ENCODE measurements at regions not wholly inside any gene's neighbourhood (a gene's known extent, or its start where the extent isn't known, plus 50 kb on each side); places are given as distances from the start of the nearest gene placed in this dataset.

DNA sequence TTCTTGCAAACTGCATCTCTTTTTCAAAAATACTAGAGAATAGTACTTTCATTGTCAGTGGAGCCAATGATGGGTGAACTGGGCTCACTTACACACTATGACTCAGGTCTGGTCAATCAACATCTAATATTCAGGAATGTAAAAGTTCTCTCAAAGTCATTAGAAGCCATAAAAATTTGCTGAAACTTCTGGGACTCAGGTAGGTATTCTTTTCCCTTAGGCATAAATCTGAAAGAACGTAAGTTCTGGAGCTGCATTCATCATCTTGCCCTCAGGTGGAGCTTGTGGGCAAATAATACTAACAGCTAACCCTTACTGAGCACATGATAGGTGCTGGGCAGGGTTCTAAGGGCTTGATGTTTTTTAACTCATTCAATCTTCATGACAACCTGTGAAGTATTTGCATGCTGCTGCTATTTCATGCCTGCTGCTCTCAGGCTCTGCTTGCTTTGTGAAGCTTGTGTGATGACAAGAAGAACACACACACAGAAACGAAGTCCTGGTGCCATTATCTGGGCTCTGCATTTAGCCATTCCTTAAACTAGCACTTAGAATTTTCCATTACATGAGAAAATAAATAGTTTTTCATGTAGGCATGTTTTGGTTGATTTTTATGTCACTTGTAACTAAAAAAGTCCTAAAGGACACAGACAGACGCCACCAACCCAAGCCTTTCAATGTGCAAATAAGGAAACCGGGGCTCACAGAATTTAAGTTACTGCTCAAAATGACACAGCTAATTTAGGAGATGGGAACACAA lies 394.2 kb upstream of the LYPLAL1 start:
- no peak for DNase-seq

DNA sequence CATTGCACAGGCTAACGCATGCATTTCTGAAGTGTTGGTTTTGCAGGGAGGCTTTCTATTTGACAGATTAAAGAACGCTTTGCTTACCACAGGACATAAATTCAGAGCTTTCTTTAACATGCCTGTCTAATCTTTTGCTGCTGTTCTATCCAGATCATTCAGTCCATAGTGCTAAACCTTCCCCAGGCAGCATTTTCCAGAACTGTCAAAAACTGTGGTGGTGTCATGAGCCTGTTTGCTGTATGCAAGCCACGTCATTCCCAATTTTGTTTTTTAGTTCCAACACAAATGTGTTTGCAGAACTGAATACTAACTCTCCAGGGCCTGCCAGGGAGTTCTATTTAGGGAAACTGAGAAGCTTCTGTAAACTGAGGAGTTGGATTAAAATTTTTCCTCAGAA lies 390.5 kb upstream of the LYPLAL1 start:
- DNase-seq: no peak

DNA sequence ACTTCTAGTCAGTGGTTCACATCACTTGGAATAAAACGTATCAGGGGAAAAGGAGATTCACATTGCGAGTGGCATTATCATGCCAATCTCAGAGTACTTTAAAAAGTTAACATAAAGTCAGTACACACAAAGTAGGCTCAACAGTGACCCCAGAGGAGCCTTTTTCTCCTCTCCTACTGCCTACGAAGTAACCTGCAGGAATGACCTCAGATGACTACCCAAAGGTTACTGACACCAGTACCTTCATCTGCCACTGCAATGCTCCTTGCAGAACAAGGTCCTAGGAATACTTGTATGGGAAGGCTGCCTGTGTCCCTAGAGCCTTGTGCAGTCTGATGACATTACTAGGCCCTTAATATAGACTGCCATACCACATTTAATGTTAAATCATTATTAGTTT lies 389.8 kb upstream of the LYPLAL1 start:
- DNase-seq: no peak

DNA sequence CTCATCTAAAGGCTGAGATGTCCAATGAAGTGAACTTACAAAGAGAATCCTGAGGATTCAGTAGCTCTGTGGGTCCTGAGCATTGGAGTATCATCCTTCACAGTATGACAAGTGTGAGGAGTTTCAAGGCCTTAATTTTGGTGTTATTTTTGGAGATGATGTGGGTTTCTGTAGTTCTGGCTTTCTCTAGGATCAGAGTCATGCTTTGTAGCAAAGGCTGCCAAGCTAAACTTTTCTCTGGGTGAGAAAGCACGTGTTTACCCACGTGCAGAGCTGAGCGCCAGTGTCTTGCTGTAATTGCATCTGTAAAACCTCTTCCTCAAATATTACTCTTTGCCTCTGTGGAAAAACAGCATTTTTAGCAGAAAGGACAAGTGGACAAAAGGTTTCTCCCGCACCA lies 387.8 kb upstream of the LYPLAL1 start:
- DNase-seq: no peak

DNA sequence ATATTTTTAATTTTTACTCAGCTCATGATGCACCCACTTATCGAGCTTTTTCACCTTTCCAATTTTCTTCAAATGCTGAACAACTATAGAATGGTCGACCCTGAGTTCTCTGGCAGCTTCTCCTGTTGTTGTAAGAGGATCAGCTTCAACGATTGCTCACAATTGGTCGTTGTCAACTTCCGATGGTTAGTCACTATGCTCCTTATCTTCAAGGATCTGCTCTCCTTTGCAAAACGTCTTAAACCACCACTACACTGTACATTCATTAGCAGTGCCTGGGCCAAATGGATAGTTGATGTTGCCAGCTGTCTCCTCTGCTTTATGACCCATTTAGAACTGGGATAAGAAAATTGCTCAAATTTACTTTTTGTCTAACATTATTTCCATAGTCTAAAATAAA lies 385.9 kb upstream of the LYPLAL1 start:
- no peak for DNase-seq

DNA sequence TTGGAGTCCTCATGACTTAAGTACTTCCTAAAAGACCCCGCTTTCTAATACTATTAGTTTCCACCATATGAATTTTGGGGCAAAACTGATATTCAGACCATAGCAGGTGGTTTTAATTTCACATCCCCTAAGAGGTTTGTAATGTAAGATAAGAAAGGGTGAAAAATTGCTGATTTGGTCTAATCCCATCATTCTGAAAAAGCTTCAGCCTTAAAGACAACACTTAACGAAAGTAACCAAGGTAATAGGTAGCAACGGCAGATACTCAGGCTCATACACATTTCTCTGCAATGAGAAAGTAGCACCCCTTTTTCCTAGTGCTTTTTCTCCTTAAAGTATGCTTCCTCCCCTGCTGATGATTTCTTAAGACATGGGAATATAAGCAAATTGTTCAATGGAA lies 376.9 kb upstream of the LYPLAL1 start:
- DNase-seq: no peak

DNA sequence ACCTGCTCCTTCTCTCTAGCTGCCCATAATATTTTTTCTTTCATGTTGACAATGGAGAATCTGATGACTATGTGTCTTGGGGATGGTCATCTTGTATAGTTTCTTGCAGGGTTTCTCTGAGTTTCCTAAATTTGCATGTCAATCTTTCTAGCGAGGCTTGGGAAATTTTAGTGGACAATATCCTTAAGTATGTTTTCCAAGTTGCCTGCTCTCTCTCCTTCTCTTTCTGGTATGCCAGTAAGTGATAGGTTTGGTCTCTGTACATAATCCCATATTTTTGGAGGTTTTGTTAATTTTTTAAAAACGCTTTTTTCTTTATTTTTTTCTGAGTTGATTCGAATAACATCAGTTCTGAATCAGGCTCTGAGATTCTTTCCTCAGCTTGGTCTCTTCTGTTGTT lies 370.9 kb upstream of the LYPLAL1 start:
- DNase-seq: no peak

DNA sequence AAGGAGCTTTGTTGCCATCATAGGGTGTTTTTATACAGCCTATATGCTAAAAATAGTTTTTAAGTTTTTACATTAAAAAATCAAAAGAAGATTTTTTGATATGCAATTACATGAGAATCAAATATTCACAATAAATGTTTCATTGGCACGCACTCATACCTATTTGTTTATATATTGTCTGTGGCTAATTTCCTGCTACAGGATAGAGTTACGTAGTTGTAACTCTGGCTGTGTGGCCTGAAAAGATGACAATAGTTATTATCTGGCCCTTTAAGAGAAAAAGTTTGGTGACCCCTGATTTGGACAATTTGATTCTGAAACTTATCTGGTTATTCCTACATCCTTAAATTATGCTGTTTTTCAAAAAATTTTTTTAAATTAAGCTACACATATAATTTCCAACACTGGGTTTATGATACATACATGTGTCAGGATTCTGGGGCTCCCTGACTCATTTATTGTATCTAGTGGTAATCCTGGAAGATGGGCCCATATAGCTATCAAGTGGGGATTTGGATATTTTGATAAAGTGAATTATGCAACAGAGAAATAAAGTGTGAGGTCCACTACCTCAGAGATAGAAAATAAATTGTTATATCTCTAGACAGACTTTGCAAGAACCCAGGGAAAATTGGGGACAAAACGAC lies 370.2 kb upstream of the LYPLAL1 start:
- DNase-seq: no peak

DNA sequence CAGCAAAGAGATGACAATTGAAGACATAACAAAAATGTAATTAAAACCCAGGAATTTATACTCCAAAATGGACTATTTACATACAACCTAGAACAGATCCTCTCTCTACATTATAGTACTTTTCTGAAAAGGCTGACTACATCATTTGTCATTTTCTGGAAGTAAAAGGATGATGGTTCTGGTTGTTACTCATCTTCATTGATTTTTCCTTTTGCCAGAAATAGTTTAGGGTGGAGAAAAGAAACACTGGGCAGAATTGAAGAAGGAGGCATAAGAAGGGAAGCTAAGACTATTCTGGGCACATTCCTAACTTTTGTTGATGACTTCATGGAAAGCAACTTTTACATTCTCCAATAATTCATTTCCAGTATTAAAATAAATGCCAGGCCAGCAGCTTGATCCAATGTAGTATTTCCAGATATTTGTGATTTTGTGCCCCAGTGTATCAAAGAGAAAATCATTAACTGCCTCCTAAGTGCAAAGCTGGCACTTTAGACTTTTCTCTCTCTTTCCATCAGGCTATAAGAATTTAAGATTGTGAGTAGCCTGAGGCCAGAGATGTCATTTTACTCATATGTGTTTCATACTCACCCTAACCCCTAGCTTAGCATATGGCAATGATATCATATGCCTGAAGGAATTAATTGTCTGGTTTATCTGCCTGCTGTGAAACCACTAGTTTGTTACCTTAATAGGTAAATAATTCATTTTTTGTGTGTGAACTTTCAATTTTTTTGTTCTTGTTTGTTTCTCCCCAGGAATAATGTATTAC lies 369.5 kb upstream of the LYPLAL1 start:
- DNase-seq: no peak

DNA sequence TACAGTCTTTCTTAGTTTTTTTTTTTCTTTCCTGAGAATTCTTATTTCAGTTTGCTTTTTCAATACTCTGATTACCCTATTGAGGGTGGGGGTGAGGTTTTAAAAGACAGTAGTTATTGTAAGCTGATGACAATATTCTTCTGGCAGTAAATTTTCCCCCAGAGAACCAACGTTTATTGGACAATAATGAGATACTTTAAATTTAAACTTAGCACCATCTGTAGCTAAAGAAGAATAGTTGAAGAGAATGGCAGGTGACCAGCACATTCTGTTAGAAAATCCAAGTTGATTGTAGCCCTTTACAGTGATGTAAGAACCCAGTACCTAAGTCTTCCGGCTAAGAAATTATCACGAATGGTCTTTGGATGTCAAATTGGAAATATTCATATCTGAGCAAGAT lies 364.6 kb upstream of the LYPLAL1 start:
- no peak for DNase-seq

DNA sequence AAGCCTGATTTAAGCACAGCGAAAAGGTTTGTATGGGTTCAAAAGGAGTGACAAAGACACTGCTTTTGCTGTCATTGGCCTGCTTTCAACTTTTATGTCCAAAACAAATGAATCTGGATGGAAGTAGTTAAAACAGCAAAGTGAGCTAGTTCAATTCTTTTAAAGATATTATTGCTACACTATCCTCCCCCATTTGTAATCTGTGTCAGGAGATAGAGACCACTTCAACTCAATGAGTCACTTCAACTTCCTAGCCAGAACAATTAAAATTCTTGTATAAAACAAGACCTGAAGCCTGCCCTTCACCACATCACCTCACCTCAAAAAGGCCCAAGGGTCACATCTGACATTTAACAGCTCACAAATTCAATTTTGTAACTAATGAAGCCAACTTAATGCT lies 364.1 kb upstream of the LYPLAL1 start:
- DNase-seq: no peak

DNA sequence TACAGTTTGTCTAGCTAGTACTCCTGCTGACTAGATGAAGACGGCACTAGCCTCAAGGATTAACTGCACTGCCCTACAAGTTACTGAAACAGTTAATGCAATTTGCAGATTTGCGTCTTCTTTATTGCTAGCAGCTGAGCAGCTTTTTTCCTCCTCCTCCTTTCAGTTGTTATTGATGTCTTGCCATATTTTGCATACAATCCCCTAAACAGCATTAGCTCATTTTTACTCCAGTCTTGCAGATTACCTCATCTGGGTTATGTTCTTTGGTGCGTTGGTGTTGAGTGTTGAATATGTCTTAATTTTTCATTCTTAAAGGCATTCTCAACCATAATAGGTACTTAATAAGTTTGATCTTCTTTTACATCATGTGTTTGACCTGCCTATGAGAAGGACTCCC lies 363.4 kb upstream of the LYPLAL1 start:
- no peak for DNase-seq

DNA sequence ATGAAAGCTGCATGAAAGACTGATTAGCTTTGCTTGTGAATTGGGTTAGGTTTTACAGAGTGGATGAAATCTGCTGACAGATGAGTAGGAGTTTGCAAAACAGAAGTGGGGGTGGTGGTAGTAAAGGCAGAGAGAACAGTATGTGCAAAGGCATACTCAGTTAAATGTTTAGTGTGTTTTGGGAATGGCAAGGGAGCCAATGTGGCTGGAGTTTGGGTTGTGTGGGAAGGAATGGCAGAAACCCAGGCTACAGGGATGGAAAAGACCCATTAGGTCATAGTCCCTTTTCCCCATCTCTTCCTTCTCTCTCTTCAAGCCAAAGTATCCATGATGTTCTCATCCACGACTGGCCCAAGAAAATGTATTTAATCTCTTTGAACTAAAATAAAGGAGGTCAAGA lies 362.2 kb upstream of the LYPLAL1 start:
- DNase-seq: no peak

DNA sequence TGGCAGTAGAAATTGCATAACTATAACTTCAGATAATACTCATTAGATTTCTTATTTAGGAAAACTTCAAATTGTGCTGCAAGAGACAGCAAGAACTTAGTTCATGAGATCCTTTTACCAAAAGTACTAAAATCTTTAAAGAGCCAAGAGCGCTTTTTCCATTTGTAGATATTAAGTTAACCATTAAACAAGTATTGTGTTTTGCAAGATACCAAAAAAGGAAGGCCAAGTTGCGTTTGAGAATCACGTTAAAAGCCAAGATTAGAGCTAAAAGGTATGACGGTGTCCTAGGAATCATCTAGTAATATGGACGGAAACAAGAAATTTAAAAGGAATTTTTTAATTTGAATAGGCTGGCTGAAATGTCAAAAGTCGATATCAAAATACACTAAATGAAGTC lies 361.3 kb upstream of the LYPLAL1 start:
- DNase-seq: no peak

DNA sequence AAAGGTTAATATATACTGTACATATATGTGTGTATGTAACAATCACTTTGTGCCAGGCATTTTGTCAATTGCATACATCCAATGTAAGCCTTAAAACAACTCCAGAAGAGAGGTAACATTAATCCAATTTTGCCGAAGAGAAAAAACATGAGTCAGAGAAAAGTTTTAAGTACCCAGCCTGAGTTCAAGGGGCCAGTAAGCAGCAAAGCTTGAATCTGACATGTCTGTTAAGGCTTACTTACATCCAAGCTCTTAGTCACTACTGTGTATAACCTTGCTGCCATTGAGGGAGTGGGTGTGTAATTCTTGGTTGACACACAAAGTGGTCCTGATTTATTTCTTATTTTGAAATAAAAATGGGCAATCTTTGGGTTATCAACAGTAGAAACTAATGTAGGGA lies 360.4 kb upstream of the LYPLAL1 start:
- DNase-seq: no peak

DNA sequence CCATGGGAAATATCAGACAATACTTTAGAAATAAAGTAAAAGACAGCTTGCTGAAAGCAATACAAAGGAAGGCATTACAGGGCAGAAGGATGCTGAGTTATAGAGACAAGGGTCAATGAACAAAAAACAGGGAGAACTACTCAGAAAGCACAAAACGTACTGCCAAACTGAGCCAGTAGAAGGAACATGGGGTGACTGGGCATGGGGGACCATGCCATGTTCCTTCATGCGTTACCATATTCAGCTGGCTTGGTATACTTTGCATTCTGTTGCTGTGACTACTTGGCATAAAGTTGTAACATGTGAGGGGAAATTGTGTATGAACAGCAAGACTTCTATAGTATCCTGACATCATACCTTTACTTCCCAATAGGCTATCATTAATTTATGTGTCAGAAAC lies 358.6 kb upstream of the LYPLAL1 start:
- DNase-seq: no peak

DNA sequence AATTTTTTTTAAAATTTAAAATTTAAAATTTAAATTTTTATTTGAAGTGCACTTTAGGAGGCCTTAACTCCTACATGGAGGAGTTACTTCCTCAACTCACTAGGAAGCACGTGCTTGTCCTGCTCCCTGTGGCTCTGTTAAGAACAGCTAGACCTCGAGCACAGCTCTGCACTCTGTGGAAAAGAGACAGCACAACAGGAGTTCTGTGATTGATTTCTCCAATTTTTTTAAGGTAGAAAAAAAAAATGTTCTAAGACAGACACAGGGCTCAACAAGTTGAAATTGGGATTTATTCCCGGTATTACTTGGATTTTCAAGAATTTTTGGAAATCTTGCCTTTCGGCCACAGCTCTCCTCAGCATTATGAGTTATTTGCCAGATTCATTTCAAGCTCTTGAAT lies 356.6 kb upstream of the LYPLAL1 start:
- DNase-seq: no peak

DNA sequence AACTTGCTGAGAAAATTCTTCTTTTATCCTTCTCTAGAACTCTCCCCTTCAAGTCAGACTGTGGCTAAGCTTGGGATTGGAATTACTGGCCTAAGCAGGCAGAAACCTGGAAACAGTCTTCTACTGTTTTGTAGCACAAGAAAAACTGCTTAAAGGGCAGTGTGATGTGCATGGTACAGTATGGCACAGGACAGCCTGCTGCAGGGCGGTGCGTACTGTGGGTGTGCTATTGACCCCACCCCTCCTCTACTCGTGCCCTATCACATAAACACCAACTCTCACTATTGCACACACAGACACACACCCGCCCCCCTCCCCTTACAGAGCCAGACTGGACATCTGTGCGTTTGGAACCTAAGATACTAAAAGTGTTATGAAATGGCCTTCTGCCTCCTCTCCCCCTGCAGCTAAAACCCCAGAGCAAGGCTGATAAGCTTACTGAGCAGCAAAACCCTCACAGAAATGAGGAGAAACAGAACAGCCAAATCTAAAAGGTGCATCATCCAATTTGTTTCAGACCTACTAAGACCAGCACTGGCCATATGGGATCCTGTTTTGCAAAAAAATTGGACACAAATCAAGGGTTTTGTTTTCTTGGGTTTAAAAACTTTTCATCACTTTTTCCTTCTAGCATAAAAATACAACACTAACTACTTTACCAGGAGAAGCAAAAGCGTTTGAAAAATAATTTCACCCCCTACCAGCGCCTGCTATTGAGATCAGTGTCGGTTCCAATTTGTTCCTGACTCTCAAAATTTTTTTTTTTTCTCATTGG lies 355.8 kb upstream of the LYPLAL1 start:
- no peak for DNase-seq

DNA sequence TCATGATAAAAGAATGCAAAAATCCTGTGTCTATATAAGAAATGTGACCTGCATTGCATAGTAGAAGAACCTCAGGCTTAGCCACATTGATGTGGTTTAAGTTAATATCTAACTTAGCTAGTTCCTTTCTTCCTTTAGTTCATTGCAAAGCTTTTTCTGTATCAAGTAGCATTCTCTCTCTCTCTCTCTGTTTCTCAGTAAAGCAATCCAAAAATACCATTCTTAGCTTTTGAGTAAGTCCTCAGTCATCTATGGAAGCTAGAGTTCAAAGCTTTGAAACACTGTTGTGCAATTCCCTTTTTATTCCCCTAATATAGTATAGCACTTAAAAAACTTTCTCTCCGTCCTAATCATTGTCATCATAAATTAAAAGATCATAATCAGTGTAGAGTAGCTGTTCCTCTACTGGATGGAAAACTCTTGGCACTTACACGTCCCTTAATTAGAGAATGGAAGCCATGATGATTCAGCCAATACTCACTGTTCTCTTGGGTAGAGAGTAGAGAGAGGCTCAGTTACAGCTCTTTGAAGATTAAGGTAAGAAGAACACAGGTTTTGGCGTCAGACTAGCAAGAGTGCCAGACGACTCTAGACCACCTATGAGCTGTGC lies 350.3 kb upstream of the LYPLAL1 start:
- no peak for DNase-seq

DNA sequence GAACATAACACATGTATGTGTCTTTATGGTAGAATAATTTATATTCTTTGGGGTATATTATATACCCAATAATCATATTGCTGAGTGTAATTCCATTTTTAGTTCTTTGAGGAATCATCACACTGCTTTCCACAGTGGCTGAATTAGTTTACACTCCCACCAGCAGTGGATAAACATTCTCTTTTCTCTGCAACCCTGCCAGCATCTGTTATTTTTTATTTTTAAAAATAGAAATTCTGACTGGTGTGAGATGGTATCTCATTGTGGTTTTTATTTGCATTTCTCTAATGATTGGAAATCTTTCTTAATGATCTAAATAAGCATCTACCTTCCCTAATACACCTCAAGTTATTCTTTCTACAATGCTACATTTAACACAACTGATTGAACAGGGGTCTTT lies 346.2 kb upstream of the LYPLAL1 start:
- DNase-seq: no peak

DNA sequence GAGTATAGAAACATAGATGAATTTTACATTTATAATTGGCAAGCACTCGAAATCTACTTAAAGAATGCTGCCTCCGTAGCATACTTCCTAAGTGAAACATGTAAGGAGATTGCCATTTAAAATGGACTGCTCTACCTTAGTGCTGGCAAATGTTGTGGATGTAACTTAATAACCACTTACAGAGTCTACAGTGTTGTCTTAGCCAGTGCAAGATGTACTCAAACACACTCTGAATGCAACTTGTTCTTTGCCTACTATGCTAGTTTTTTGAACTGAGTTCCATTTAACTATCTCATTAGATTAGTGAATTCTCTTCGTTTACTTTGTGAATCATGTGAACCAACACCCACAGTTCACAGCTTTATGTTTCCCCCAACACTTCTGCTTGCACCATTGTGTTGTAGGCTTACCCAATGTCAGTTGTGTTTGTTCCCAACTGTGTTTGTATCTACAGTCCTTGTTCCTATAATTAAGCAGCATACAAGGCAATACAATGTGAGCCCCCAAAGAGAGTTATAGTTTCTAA lies 345.5 kb upstream of the LYPLAL1 start:
- no peak for DNase-seq

DNA sequence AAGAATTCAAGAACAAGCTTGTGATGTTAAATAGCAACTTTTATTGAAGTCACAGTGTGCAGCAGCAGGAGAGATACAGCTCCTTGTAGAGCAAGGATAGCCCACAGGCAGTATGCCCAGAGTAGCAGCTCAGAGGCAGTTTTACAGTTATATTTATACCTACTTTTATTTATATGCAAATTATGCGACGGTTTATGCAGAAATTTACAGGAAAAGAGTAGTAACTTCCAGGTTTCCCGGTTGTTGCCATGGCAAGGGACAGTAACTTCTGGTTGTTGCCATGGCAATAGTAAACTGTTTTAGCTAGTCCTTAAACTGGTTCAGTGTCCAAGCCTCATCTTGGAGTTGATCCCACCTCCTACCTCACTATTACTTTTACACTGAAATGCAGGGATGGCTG lies 344.6 kb upstream of the LYPLAL1 start:
- no peak for DNase-seq

DNA sequence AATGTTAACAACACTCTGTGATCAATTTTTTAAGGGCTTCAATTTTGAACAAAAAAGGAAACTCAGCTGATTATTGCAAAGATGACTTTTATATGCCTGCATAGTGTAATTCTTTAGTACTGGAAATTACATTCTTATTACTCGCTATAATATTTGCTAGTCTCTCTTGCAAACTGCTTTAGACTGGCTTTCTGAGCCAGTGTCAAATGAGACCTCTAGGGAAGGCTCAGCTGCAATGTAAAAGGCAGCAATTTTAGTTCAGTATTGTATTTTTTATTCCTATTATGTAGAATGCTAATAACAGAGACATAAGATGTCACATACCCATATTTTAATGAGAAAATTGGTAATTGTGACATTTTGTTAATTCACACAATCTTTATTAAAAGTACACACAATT lies 338.1 kb upstream of the LYPLAL1 start:
- DNase-seq: no peak
